Stimulated activated naive CD8-positive, alpha-beta T cell treated with anti-CD3 and anti-CD28 coated beads, Interleukin-15, Interleukin-2, amounts not matched to agents 100 ng/mL and 50 ng/mL, for 24 hours (primary cell): ENCODE measurements at regions not wholly inside any gene's neighbourhood (a gene's known extent, or its start where the extent isn't known, plus 50 kb on each side); places are given as distances from the start of the nearest gene placed in this dataset.
"Not testable (repeated sequence)": the region's sequence is repeated elsewhere in the genome, so short reads cannot be mapped to it uniquely, and the experiment has no call there.

Source experiments
- H3K27ac Mint-ChIP-seq: one replicate; pipeline ENCODE4 v1.8.0; 2021; ENCODE audit warnings: mild to moderate bottlenecking, mixed read lengths
- H3K27me3 Mint-ChIP-seq: one replicate; pipeline ENCODE4 v1.8.0; 2021; ENCODE audit warnings: mixed read lengths
- H3K36me3 Mint-ChIP-seq: one replicate; pipeline ENCODE4 v1.8.0; 2021; ENCODE audit warnings: low read depth, mixed read lengths
- H3K4me1 Mint-ChIP-seq: one replicate; pipeline ENCODE4 v1.8.0; 2021; ENCODE audit warnings: low read depth, mixed read lengths
- H3K4me3 Mint-ChIP-seq: one replicate; pipeline ENCODE4 v1.8.0; 2021; ENCODE audit warnings: mild to moderate bottlenecking, mixed read lengths
- H3K9me3 Mint-ChIP-seq: one replicate; pipeline ENCODE4 v1.8.0; 2021; ENCODE audit warnings: mixed read lengths

DNA sequence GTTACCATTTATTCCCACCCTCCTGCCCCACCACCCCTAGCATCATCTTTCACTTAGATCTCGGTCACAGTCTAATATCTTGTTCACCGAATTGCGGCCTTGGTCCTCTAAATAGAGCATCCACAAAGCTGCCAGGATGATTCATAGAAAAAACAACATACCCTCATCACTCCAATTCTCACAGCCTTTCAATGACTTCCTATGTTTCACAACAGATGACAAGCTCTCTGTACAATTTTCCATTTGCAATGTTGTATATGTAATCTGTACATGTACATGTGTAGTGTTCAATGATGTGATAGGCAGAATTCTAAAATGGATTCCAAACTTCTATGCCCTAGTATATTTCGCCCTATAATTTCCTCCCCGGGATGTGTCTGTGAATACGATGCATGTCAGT lies 675.6 kb upstream of the CELF4 start:
- Mint-ChIP-seq H3K36me3 (no peaks in the 10 kb centered on the region), H3K9me3 (peaks cover 15% of the 10 kb centered on the region)

DNA sequence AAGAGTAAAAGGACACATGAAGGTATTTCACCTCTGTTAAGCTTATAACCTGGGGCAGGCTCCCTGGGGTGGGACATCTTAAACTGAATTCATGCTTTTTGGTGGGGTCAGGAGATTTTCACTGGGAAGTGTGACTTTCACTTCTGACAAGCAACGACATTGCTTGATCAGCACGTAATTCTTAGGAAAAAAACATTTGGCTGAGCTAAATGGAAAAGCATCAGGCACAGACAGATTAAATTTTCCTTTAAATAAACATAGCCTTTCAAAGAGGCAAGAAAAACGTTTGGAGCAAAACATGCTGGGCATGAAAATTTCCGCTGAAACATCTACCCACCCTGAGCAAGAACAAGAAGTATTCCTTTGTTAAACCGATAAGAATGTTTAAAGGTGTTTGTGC lies 674.0 kb upstream of the CELF4 start:
- Mint-ChIP-seq H3K36me3 (no peaks in the 10 kb centered on the region), H3K4me3 (no peak overlapping the region), H3K27ac (no peak overlapping the region), H3K9me3 (peaks cover 15% of the 10 kb centered on the region), H3K27me3 (no peaks in the 10 kb centered on the region), H3K4me1 (no peaks in the 10 kb centered on the region)

More for the DNA sequence above, 675.6 kb upstream of the CELF4 start:
- Mint-ChIP-seq H3K4me3 (no peak overlapping the region), H3K27ac (no peak overlapping the region), H3K4me1 (no peaks in the 10 kb centered on the region), H3K27me3 (no peaks in the 10 kb centered on the region)

DNA sequence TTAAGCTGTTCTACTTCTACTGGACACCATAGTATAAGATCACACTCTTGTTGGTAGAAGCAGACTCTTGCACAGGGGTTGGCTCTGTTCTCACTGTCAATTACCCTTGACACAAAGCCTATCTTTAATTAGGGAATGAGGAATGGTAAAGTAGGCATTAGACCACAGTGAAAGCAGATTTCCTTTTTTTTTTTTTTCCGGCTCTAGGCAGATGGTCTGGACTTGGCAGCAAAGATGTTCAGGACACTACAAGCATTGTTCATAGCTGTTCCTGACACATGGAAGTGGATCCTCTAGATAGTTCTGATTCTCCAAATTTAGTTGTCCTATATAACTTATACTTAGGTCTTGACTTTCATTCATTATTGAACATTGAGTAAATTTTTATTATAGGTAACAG lies 672.2 kb upstream of the CELF4 start:
- H3K27me3 Mint-ChIP-seq = no peaks in the 10 kb centered on the region
- peaks cover 19% of the 10 kb centered on the region for H3K9me3 Mint-ChIP-seq
- no peaks in the 10 kb centered on the region for H3K36me3 Mint-ChIP-seq
- H3K4me1 Mint-ChIP-seq = no peaks in the 10 kb centered on the region
- no peak overlapping the region for H3K4me3 Mint-ChIP-seq
- H3K27ac Mint-ChIP-seq = no peak overlapping the region

DNA sequence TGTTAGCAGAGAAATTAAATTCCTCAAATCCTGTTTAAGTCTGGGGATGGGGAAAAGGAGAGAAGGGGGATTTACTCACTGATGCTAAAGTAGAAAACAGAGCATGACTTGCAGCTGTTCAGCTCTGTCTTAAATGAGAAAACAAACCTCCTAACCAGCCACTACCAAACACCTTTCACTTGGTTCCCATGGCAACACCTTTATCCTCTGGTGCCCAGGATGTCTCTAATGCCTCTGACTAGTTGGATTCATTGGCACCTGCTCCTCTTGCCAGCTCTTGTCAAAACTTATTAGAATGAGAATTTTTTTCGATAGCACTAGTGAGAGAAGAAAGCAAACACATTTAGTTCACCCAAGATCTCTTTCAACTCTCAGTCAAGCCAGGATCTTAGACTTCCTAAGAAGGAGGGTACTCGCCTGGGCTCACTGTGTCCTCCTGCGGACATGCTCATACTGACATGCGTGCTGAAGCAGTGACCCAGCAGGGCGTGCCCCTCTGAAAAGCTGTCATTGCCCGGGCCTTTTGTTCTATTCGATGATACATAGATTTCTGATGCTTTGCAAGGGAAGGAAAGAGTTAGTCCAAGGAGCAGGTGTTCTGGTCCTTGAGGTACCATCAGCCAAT lies 656.0 kb upstream of the CELF4 start:
- H3K27ac Mint-ChIP-seq = no peak overlapping the region
- H3K9me3 Mint-ChIP-seq = no peaks in the 10 kb centered on the region
- H3K27me3 Mint-ChIP-seq = no peaks in the 10 kb centered on the region
- H3K36me3 Mint-ChIP-seq = no peaks in the 10 kb centered on the region
- no peak overlapping the region for H3K4me3 Mint-ChIP-seq
- no peaks in the 10 kb centered on the region for H3K4me1 Mint-ChIP-seq

DNA sequence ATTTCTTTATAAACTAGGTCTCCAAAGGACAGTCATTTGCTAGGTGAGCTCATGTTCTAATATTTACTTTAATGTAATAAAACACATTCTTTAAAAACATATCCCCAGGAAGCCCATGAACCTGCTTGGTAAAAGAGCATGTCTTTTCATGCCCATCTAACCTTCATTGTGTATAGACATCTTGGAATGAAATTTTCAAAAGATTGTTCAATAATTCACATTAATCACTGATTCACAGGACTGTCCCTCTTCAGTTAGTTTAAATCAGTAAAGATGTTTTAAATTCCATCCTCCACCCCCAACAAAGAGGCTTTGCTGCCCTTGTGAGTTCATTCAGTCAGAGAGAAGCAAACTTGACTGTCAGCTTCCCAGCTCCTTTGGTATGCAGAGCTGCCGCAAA lies 633.4 kb upstream of the CELF4 start:
- H3K9me3 Mint-ChIP-seq = peaks cover 3% of the 10 kb centered on the region
- H3K27ac Mint-ChIP-seq = no peak overlapping the region
- H3K4me1 Mint-ChIP-seq = no peaks in the 10 kb centered on the region
- no peak overlapping the region for H3K4me3 Mint-ChIP-seq
- no peaks in the 10 kb centered on the region for H3K36me3 Mint-ChIP-seq
- no peaks in the 10 kb centered on the region for H3K27me3 Mint-ChIP-seq

DNA sequence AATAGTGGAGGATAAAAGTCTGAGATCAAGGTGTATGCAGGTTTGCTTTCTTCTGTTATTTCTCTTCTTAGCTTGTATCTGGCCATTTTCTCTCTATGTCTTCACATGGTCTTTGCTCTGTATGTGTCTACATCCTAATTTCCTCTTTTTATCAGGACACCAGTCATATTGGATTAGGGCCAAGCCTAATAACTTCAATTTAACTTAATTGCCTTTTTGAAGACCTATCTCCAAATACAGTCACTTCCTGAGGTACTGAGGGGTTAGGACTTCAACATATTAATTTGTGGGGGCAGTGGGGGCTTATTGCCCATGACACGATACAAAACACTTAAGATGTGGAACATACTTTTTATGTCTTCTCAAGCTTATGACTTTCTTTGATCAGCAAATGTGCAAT lies 632.9 kb upstream of the CELF4 start:
- Mint-ChIP-seq H3K27ac (no peak overlapping the region), H3K27me3 (no peaks in the 10 kb centered on the region), H3K4me1 (no peaks in the 10 kb centered on the region), H3K4me3 (no peak overlapping the region), H3K36me3 (no peaks in the 10 kb centered on the region), H3K9me3 (peaks cover 3% of the 10 kb centered on the region)

DNA sequence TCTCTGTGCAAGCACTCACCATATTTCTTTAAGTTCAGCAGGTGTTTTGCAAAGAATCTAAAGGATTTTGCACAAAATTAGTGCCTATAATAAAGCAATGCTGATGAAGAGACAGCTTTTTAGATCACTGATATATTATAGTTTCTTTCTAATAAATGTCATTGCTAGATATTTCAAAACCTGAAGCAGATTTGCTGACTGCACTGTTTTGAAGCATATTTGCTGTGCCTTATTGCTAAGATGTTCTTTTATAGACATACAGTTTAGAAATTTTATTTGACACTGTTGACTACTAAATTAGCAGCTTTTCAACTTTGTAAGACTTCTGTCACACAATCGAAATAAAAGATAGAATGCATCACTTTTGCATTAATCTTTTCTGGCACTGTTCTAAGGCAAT lies 620.9 kb upstream of the CELF4 start:
- Mint-ChIP-seq H3K4me1 (no peaks in the 10 kb centered on the region), H3K4me3 (no peak overlapping the region), H3K27me3 (no peaks in the 10 kb centered on the region), H3K36me3 (no peaks in the 10 kb centered on the region), H3K27ac (no peak overlapping the region), H3K9me3 (no peaks in the 10 kb centered on the region)

DNA sequence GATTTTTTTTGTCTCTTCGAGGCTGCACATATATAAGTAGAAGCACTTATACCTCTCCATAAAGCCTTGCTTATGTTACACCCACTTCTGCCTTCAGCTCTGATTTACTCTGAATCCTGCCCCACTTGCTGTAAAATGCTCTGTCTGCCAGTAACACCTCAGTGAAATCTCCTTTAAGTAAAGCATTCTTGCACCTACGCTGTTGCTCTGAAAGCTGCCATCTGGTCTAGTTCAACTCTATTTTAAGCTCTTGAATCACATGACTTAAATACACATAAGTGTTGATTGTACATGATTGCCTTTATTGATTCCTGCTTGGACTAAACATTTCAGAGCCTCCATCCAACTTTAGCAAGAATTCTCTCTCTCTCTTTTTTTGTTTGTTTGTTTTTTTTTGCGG lies 609.0 kb upstream of the CELF4 start:
- peaks cover 9% of the 10 kb centered on the region for H3K9me3 Mint-ChIP-seq
- H3K36me3 Mint-ChIP-seq = no peaks in the 10 kb centered on the region

DNA sequence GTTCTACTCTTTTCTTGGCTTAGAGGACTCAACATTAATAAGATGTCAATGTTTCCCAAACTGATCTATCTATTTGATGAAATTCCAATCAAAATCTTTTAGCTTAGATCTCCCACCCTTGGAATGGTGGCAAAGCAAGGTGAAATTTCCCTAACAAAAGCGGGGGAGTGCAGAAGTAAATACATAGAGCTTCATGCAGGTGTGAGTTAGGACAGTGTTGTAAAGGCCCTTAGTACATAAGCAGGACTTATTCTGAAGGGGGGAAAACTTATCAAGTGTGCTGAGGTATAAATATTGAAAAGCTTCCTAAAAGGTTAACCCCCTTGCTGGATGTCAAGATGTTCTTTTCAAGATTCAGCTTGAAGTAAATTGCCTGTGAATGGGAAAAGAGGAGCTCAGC lies 608.6 kb upstream of the CELF4 start:
- Mint-ChIP-seq H3K36me3 (no peaks in the 10 kb centered on the region), H3K4me1 (no peaks in the 10 kb centered on the region), H3K9me3 (peaks cover 9% of the 10 kb centered on the region), H3K27me3 (no peaks in the 10 kb centered on the region), H3K27ac (no peak overlapping the region), H3K4me3 (no peak overlapping the region)

More for the DNA sequence above, 609.0 kb upstream of the CELF4 start:
- no peak overlapping the region for H3K4me3 Mint-ChIP-seq
- H3K27ac Mint-ChIP-seq = no peak overlapping the region
- no peaks in the 10 kb centered on the region for H3K27me3 Mint-ChIP-seq
- no peaks in the 10 kb centered on the region for H3K4me1 Mint-ChIP-seq

DNA sequence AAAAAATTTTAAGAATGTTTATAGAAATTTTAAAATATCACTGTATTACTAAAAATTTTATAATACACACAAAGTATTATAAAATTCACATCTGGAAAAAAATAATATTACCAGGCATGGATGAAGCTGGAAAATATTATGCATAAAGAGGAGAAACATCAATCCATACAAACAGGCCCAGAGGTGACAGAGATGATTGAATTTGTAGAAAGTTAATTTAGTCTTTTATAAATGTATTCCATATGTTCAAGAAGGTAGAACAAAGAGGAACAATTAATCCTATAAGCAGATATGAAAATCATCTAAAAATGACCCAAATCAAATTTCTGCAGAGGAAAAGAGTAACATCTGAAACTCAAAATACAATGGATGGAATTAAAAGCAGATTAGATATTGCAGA lies 605.2 kb upstream of the CELF4 start:
- peaks cover 9% of the 10 kb centered on the region for H3K9me3 Mint-ChIP-seq

DNA sequence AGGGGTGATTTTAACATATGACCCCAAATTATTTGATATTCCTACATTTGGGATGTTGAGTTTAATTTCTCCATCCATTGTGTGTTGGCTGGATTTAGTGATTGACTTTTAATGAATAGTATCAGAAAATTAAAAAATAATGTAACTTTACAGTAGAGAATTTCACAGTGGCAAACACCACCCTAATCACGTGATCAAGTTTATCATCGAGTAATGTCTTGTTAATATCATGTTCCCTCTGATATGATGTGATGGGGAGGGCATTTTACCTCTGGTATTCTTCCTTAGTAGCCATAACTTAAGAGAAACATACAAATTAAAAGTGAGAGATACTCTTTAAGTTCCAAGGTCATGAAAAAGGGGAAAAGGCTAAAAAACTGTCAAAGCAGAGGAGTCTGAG lies 602.0 kb upstream of the CELF4 start:
- Mint-ChIP-seq H3K4me3 (no peak overlapping the region), H3K27ac (no peak overlapping the region), H3K4me1 (no peaks in the 10 kb centered on the region), H3K9me3 (no peaks in the 10 kb centered on the region), H3K36me3 (no peaks in the 10 kb centered on the region), H3K27me3 (no peaks in the 10 kb centered on the region)

More for the DNA sequence above, 605.2 kb upstream of the CELF4 start:
- H3K4me3 Mint-ChIP-seq = no peak overlapping the region
- H3K27ac Mint-ChIP-seq = no peak overlapping the region
- H3K4me1 Mint-ChIP-seq = no peaks in the 10 kb centered on the region
- H3K36me3 Mint-ChIP-seq = no peaks in the 10 kb centered on the region
- no peaks in the 10 kb centered on the region for H3K27me3 Mint-ChIP-seq

DNA sequence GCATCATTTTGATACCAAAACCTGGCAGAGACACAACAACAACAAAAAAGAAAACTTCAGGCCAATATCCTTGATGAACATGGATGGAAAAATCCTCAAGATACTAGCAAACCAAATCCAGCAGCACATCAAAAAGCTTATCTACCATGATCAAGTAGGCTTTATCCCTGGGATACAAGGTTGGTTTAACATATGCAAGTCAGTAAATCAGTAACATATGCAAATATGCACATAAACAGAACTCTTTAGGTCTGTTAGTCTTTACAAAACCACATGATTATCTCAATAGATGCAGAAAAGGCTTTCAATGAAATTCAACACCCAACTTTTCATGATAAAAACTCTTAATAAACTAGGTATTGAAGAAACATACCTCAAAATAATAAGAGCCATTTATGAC lies 587.5 kb upstream of the CELF4 start:
- peaks cover 19% of the 10 kb centered on the region for H3K9me3 Mint-ChIP-seq
- not testable (repeated sequence) for H3K27ac Mint-ChIP-seq, H3K36me3 Mint-ChIP-seq, H3K27me3 Mint-ChIP-seq, H3K4me1 Mint-ChIP-seq, H3K4me3 Mint-ChIP-seq

DNA sequence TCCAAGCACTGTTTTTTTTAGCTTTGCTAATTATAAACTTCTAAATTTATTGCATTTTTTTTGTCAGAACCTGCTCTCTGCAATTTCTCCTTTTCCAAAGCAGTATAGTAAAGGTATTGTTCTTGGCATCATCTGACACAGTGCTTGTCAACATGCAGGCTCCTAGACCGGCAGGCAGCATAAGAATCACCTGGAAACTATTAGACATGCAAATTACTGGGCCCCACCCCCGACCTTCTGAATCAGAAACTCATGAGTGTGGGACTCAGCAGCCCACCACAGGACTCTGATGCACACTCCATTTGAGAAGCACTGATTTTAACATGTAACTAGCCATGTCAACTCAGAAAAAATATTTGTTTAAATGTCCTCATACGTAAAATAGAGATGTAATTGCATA lies 551.1 kb upstream of the CELF4 start:
- Mint-ChIP-seq H3K27ac (no peak overlapping the region), H3K4me1 (no peaks in the 10 kb centered on the region), H3K4me3 (no peak overlapping the region), H3K27me3 (no peaks in the 10 kb centered on the region), H3K36me3 (no peaks in the 10 kb centered on the region), H3K9me3 (peaks cover 3% of the 10 kb centered on the region)

DNA sequence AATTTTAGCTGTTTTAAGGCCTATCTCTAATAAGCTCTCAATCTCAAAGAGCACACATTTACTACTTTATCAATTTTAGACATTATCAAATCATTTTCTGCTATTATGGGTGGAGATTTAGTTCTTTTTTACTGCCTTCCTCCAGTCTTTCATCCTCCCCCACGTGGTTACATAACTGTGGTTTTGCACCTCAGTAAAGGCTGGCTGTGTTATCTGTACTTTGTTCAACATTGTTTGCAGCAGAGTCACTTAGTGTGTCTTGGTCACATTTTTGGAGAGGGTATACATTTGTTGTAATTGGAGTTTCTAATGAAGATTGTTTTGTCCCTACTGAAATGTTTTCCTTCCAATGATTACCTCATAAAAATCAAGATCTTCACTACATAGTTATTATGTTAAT lies 549.6 kb upstream of the CELF4 start:
- H3K27ac Mint-ChIP-seq = no peak overlapping the region

DNA sequence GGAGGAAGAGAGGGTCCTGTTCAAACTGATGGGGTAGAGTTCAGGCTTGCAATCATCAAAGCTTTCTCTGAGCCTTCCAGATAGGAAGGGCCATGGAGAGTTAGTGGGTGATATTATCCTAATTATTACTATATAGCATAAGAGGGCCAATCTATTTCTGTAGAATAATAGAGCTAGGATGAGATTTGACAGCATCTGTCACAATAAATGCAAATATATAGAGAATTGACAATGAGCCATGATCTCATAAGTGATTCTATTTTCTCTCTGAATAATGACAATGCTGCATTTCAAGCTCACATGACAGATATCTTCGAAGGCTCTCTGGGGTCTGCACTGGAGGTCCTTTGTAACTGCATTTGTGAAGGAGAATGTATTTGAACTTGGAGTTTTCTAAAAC lies 521.9 kb upstream of the CELF4 start:
- Mint-ChIP-seq H3K27ac (no peak overlapping the region), H3K36me3 (no peaks in the 10 kb centered on the region), H3K27me3 (no peaks in the 10 kb centered on the region), H3K9me3 (peaks cover 9% of the 10 kb centered on the region), H3K4me3 (no peak overlapping the region), H3K4me1 (no peaks in the 10 kb centered on the region)

More for the DNA sequence above, 549.6 kb upstream of the CELF4 start:
- H3K4me3 Mint-ChIP-seq = no peak overlapping the region
- no peaks in the 10 kb centered on the region for H3K4me1 Mint-ChIP-seq
- H3K9me3 Mint-ChIP-seq = peaks cover 7% of the 10 kb centered on the region
- H3K36me3 Mint-ChIP-seq = no peaks in the 10 kb centered on the region
- H3K27me3 Mint-ChIP-seq = no peaks in the 10 kb centered on the region

DNA sequence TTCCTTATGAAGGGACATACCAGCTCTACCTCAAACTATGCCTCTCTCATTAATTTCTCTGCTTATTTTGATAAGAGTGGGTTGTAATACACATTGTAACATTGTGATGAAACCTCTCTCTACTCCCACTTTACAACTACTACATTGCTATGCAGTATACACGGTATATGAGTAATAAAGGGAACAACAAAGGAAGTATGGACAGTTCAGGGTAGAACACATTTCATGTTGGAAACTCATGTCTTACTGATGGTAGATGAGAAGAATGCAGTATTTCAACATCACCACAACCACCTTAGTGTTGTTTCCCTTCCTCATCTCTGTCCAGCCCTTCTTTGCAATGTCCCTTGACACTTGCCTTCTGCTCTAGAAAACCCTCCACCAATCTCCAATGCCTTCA lies 515.9 kb upstream of the CELF4 start:
- H3K36me3 Mint-ChIP-seq = no peaks in the 10 kb centered on the region
- H3K4me1 Mint-ChIP-seq = no peaks in the 10 kb centered on the region
- H3K9me3 Mint-ChIP-seq = peaks cover 13% of the 10 kb centered on the region
- no peak overlapping the region for H3K4me3 Mint-ChIP-seq
- no peak overlapping the region for H3K27ac Mint-ChIP-seq
- no peaks in the 10 kb centered on the region for H3K27me3 Mint-ChIP-seq
